Jurkat, Clone E6-1 (cell line): ENCODE measurements at regions not wholly inside any gene's neighbourhood (a gene's known extent, or its start where the extent isn't known, plus 50 kb on each side); places are given as distances from the start of the nearest gene placed in this dataset.
"Not testable (repeated sequence)": the region's sequence is repeated elsewhere in the genome, so short reads cannot be mapped to it uniquely, and the experiment has no call there.

ENCODE experiments used
- DNase-seq: peaks from one replicate; pipeline ENCODE4 v3.0.0-alpha.2; 2011; ENCODE audit warnings: low read depth, low spot score
- H3K4me3 ChIP-seq: 2 replicates; pipeline ENCODE4 v1.5.1; 2011; ENCODE audit warnings: mild to moderate bottlenecking, low read length, control low read depth, moderate library complexity

- no peak overlapping the region for H3K4me3 ChIP-seq
- no peak for DNase-seq
Measured at GRCh38 chr12:131466932-131467331, 244.0 kb upstream of the SFSWAP start.

- no peak overlapping the region for H3K4me3 ChIP-seq
- no peak for DNase-seq
Measured at GRCh38 chr12:131468206-131468605, 242.7 kb upstream of the SFSWAP start.

- DNase-seq, H3K4me3 ChIP-seq: not testable (repeated sequence)
Measured at GRCh38 chr12:131469945-131470344, 240.9 kb upstream of the SFSWAP start.

GRCh38 chr12:131471271-131471905 lies 239.5 kb upstream of the SFSWAP start:
- no peak overlapping the region for H3K4me3 ChIP-seq
- DNase-seq = no peak

GRCh38 chr12:131471946-131472732 lies 238.8 kb upstream of the SFSWAP start:
- H3K4me3 ChIP-seq = no peak overlapping the region
- DNase-seq = no peak

- H3K4me3 ChIP-seq = no peak overlapping the region
- no peak for DNase-seq
Measured at GRCh38 chr12:131473261-131473660, 237.6 kb upstream of the SFSWAP start.

GRCh38 chr12:131473741-131474709 lies 236.9 kb upstream of the SFSWAP start:
- H3K4me3 ChIP-seq = no peak overlapping the region
- DNase-seq = no peak

- not testable (repeated sequence) for DNase-seq, H3K4me3 ChIP-seq
Measured at GRCh38 chr12:131475012-131475411, 235.9 kb upstream of the SFSWAP start.

GRCh38 chr12:131477613-131478012 lies 233.3 kb upstream of the SFSWAP start:
- no peak overlapping the region for H3K4me3 ChIP-seq
- no peak for DNase-seq

GRCh38 chr12:131478468-131478867 lies 232.4 kb upstream of the SFSWAP start:
- DNase-seq = no peak
- no peak overlapping the region for H3K4me3 ChIP-seq

GRCh38 chr12:131482199-131482598 lies 228.7 kb upstream of the SFSWAP start:
- no peak overlapping the region for H3K4me3 ChIP-seq
- DNase-seq = no peak

GRCh38 chr12:131482686-131483085 lies 228.2 kb upstream of the SFSWAP start:
- DNase-seq = no peak
- H3K4me3 ChIP-seq = no peak overlapping the region

GRCh38 chr12:131486451-131487230 lies 224.2 kb upstream of the SFSWAP start:
- DNase-seq = no peak
- H3K4me3 ChIP-seq = no peak overlapping the region

- H3K4me3 ChIP-seq = no peak overlapping the region
- DNase-seq = no peak
Measured at GRCh38 chr12:131487388-131488124, 223.3 kb upstream of the SFSWAP start.

GRCh38 chr12:131489718-131490117 lies 221.2 kb upstream of the SFSWAP start:
- no peak overlapping the region for H3K4me3 ChIP-seq
- DNase-seq = no peak

- no peak for DNase-seq
- H3K4me3 ChIP-seq = no peak overlapping the region
Measured at GRCh38 chr12:131491155-131491554, 219.7 kb upstream of the SFSWAP start.

GRCh38 chr12:131491916-131492490 lies 218.9 kb upstream of the SFSWAP start:
- DNase-seq = no peak
- H3K4me3 ChIP-seq = no peak overlapping the region
